ENCODE measurements at regions not wholly inside any gene's neighbourhood (a gene's known extent, or its start where the extent isn't known, plus 50 kb on each side); places are given as distances from the start of the nearest gene placed in this dataset.

GRCh38 chr12:91994208-91994797 lies 151.3 kb downstream of the BTG1 start:
- no peak for DNase-seq

GRCh38 chr12:91993287-91994017 lies 152.2 kb downstream of the BTG1 start:
- DNase-seq: no peak

DNA sequence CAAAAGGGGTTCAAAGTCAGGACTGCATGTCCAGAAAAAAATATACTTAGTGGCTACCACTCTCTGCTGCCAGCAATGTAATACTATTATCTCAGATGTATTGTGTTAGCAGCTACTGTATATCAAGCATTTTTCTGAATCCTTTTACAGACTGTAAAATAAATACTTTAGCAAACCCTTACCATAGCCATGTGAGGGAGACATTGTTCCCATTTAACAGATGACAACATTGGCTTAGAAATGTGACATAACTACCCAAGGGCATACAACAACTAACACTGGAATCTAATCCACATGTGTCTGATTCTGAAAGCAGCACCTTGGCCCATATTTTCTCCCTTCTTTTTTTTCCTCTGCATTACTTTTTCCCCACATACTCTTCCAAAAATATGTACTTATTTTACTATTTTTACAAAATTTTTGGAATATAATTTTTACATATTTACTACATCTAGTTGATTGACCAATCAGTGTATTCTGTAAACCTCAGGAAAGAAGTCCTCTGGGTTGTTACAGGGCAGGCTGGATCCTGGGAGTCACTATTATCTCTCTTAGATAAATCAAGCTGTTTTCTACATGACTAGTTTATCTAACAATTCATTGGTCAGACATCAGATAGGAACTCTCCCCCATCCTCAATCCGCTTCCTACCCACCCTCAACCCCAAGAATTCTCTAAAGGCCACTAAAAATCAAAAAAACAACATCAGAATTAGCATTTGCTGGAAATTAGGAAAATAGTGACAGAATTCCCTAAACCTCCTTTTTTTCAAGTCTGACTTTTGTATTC lies 154.1 kb downstream of the BTG1 start:
- no peak for DNase-seq

GRCh38 chr12:91990525-91990924 lies 155.1 kb downstream of the BTG1 start:
- no peak for DNase-seq

DNA sequence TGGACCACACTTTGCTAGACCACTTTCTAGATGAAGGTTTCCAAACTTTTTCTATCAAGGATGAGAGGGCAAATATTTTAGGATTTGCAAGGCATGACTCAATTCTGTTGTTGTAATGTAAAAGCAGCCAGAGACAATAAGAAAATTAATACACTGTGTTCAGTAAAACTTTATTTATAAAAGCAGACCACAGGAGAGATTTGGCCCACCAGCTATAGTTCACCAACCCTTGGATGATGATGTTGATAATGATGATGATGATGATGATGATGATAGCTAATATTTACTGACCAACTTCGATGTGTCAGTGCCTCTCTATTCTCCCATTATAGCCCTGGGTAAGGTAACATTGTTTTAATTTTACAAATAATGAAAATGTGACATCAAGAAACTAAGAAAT lies 156.5 kb downstream of the BTG1 start:
- no peak for DNase-seq

GRCh38 chr12:91988086-91988923 lies 157.3 kb downstream of the BTG1 start:
- DNase-seq: no peak

GRCh38 chr12:91986084-91986483 lies 159.6 kb downstream of the BTG1 start:
- DNase-seq: no peak

DNA sequence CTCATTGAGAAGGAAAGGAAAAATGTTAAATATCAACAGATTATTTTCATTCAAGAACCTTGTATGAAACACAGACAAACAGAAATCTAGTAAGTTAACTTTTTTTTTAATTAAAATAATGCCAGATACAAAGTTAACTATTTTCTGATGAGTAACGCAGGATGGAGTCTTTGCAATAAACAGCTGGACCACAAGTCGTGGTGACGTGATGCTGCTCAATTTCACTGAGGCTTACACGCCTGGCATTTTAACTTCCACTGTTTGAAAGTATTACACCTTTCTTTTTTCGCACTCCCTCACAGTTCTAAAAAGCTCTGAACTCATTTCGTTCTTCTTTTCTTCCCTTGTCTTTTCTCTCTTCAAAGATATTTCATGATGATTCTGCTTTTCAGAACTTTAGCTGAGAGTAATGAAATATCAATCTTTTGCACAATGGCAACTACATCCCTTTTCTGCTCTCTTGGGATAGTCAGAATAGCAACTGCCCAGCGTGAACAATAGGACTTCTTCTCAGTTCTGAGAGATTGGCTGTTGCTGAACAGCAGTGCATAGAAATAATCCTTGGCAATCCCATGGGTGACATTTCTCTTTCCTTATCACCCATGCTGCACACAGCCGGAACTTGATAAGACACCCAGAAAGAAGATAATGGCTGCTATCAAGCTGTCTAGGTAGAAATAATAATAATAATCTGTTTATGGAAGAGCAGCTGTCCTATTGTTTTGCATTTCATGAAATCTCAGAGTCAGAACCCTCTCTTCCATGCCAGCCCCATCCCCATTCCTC lies 160.5 kb downstream of the BTG1 start:
- no peak for DNase-seq

- DNase-seq: no peak
Observed at GRCh38 chr12:91984556-91984955, 161.1 kb downstream of the BTG1 start.

DNA sequence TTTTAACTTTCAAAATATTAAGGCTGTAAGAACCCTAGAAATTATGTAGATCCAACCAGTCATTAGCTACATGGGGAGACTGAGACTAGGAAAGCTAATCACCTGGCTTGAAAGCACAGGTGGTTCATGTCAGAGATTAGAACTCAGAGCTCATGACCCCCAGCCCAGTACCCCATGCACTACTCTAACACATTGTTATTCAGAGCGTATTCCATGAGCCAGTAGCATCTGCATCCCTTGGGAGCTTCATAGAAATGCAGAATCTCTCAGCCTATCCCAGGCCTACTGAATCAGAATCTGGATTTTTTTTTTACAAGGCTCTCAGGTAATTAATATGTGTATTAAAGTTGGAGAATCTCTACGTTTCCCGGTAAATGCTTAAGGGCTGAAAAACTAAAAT lies 161.7 kb downstream of the BTG1 start:
- DNase-seq: no peak

GRCh38 chr12:91982946-91983345 lies 162.7 kb downstream of the BTG1 start:
- DNase-seq: no peak

- no peak for DNase-seq
Observed at GRCh38 chr12:91980389-91980821, 165.2 kb downstream of the BTG1 start.

DNA sequence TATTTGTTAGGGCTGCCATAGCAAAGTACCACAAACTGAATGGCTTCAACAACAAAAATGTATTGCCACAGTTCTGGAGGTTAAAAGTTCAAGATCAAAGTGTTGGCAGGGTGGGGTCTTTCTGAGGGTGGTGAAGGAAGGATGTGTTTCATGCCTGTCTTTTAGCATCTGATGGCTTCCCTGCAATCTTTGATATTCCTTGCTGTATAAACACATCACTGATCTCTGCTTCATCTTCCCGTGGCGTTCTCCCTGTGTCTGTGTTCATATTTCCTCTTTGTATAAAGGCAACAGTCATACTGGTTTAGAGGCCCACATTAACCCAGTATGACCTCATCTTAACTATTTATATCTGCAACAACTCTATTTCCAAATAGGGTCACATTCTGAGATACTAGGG lies 167.5 kb downstream of the BTG1 start:
- no peak for DNase-seq

GRCh38 chr12:91975891-91976290 lies 169.8 kb downstream of the BTG1 start:
- DNase-seq: no peak

GRCh38 chr12:91974541-91975085 lies 171.0 kb downstream of the BTG1 start:
- DNase-seq: no peak

GRCh38 chr12:91973813-91974212 lies 171.8 kb downstream of the BTG1 start:
- no peak for DNase-seq

GRCh38 chr12:91972896-91973295 lies 172.8 kb downstream of the BTG1 start:
- no peak for DNase-seq

- DNase-seq: no peak
Observed at GRCh38 chr12:91968777-91969171, 176.9 kb downstream of the BTG1 start.

- DNase-seq: no peak
Observed at GRCh38 chr12:91968076-91968776, 177.4 kb downstream of the BTG1 start.

DNA sequence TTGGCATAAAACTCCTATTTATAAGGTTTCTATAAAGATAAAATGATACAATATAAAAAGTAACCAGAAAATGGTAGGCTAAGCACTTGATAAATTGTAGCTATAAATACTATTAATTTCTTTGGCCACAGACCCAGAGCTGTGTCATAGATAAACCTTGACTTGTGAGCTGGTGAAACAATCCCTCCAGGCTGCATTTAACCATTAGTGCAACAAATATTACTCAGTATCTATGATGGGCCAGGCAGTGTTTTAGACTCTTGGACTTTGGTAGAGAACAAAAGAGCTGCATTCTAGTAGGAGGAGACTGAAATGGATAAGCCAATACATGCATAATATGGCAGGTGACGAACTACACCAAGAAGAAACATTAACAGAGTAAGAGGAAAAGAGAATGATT lies 178.1 kb downstream of the BTG1 start:
- DNase-seq: no peak

DNA sequence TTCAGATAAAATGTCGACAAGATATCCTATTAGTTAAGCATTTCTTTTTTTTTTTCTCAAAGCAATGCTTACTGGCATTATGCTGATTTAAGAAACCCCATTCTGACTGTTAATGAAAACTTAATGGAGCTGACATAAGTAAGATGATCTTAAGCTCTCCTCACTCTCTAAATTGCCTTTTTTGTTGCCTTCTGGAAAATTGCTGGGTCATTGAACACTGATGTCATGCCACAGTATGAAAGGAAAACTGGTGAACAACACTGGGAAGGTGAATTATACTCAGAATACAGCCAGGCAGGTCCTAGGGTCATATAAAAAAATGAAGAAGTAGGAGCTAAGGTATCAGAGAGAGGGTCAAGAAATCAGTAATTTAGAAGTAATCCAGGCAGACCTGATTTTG lies 179.9 kb downstream of the BTG1 start:
- no peak for DNase-seq
